ACHN (cell line): ENCODE measurements at regions not wholly inside any gene's neighbourhood (a gene's known extent, or its start where the extent isn't known, plus 50 kb on each side); places are given as distances from the start of the nearest gene placed in this dataset.

Experiments
- DNase-seq: peaks from one replicate; pipeline ENCODE4 v3.0.0-alpha.2; 2015
- in situ Hi-C: cut with HindIII; loops from 2 replicates; pipeline ENCODE4 v1.10.0; 2017; ENCODE audit warnings: low sequenced_read_pairs, low pct_ligation_motif_present, low pct_unique_long_range_greater_than_20kb

- in situ Hi-C loops = no loop called here
- DNase-seq = peak; percentile 26
Measured at GRCh38 chr4:167290678-167291077, 56.4 kb upstream of the SPOCK3 start.

GRCh38 chr4:167308876-167309275 is 74.6 kb upstream of the SPOCK3 start:
- in situ Hi-C loops = no loop called here
- DNase-seq = no peak

DNA sequence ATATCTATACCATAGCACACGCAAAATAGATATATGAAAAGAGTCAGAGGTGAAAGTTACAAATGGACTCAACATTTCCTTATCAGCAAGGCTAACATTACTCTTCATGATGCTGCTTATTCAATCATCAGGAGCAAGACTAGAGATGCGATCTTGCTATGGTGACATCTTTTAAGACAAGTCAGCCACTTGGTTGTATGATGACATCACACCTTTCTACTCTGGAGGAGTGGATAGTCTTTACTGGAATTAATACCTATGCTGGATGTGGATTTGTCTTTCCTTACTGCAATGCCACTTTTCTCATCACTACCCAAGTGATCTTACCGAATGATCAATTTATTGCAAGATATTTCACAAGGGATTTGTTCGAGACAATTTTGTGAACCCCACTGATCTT is 87.0 kb upstream of the SPOCK3 start:
- in situ Hi-C loops = no loop called here
- DNase-seq = no peak

GRCh38 chr4:167339781-167340180 is 105.5 kb upstream of the SPOCK3 start:
- in situ Hi-C loops = no loop called here
- no peak for DNase-seq

- in situ Hi-C loops = no loop called here
- no peak for DNase-seq
Measured at GRCh38 chr4:167359711-167360110, 125.4 kb upstream of the SPOCK3 start.

DNA sequence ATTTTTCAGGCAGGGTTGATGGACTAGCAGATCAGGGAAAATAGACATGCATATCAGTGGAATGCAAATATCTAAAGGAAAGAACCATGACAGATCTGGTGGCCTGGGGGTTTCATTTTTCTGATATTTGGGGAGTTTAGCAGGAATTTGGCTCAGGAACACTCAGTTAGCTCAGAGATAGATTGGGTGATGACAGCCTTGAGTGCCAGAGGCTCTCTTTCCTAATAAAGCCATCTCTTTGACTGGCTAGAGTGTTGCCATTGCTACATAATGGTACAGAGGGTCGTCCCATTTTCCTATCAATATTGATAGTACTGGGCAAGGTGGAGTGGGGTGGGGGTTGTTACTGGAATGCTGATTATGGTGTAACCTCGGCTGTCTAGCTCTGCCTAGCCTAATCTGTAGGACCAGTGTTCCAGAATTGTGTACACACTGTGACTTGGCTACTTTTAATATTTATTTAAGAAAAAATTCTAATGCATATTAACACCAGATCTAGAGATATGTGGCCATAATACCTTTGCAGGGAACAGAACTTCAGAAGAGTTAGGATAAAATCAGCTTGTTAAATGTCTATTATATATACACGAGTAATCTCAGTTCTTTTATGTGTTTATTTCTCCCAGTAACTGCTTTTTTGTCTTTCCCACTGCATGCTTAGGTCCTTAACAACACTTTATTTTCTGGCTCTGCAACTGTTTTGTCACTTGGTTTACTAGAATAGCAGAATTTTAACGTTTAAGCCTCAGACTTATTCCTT is 145.0 kb upstream of the SPOCK3 start:
- no peak for DNase-seq
- in situ Hi-C loops = no loop called here

GRCh38 chr4:167380964-167381363 is 146.7 kb upstream of the SPOCK3 start:
- in situ Hi-C loops = no loop called here
- DNase-seq = no peak

- in situ Hi-C loops = no loop called here
- DNase-seq = no peak
Measured at GRCh38 chr4:167383291-167383690, 149.0 kb upstream of the SPOCK3 start.

GRCh38 chr4:167397586-167397985 is 163.3 kb upstream of the SPOCK3 start:
- in situ Hi-C loops = no loop called here
- DNase-seq = no peak

- DNase-seq = no peak
- in situ Hi-C loops = no loop called here
Measured at GRCh38 chr4:167399201-167399600, 164.9 kb upstream of the SPOCK3 start.

- in situ Hi-C loops = no loop called here
- no peak for DNase-seq
Measured at GRCh38 chr4:167406181-167406580, 171.9 kb upstream of the SPOCK3 start.

GRCh38 chr4:167415461-167415860 is 181.2 kb upstream of the SPOCK3 start:
- in situ Hi-C loops = no loop called here
- no peak for DNase-seq

GRCh38 chr4:167419468-167420140 is 185.3 kb upstream of the SPOCK3 start:
- no peak for DNase-seq
- in situ Hi-C loops = no loop called here

- no peak for DNase-seq
- in situ Hi-C loops = no loop called here
Measured at GRCh38 chr4:167421201-167421600, 186.9 kb upstream of the SPOCK3 start.

- in situ Hi-C loops = no loop called here
- no peak for DNase-seq
Measured at GRCh38 chr4:167424341-167425256, 190.3 kb upstream of the SPOCK3 start.

DNA sequence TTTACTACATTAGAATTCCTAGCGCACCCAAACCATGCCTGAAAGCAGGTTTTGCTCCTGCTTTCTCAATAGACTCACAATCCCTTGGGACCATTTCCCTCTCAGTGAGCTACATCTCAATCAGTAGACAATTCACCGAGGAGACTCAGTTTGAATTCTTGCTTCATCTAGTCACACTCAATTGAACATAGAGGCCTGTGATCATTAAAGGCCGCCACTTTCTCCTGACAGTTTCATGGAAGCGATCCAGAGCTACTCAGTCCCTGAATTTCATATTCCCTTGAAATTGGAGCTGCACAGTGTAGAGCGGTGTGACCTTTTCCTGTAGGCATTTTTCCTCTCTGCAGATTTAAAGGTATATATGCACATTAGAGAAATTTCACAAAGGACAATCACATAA is 193.9 kb upstream of the SPOCK3 start:
- in situ Hi-C loops = no loop called here
- no peak for DNase-seq

GRCh38 chr4:167431371-167431770 is 197.1 kb upstream of the SPOCK3 start:
- in situ Hi-C loops = no loop called here
- no peak for DNase-seq

DNA sequence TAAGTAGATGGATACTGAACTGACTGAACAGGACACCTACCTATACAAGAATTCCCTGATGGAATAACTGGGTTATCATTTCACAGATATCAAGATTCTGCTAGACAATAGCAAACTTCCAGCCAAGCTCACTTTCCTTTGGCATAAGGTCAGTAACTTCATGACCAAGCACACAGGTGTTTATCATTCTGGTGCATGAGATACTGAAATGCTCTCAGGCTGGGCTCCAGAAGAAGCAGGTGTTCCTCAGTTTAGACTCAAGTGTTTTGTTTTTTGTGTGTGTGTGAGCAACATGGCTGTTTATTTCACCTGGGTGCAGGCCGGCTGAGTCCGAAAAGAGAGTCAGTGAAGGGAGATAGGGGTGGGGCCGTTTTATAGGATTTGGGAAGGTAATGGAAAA is 201.5 kb upstream of the SPOCK3 start:
- in situ Hi-C loops = no loop called here
- no peak for DNase-seq

DNA sequence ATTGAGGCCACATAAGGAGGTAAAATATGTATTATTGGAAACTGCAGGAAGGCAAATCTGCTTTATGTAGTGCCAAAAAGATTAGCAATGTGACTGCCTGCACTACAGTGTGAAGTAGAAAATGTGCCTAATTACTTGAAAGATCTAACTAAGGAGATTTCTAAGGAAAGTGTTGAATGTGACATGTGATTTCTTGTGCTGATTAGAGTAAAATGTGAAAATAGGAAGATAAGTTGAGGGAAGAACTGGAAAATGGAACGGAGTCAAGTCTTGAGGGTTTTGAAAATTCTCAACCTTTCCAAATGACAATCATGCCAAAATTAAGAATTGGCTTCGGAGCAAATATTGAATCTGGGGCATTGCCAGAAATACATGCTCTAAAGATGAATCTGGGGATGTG is 209.5 kb upstream of the SPOCK3 start:
- in situ Hi-C loops = no loop called here
- DNase-seq = no peak
